Esophagus muscularis mucosa (tissue), 4 donors: ENCODE measurements at regions not wholly inside any gene's neighbourhood (a gene's known extent, or its start where the extent isn't known, plus 50 kb on each side); places are given as distances from the start of the nearest gene placed in this dataset.

Experiments
- DNase-seq: peaks from one replicate; pipeline ENCODE4 v3.0.0-alpha.2; 2017; ENCODE audit errors: extremely low spot score
- H3K27ac ChIP-seq, 4 donors: fragments of 200-600 bp; sonication (generic); replicated peaks in 1 of 4; 1 replicate in 3 of 4; 2 replicates in 1 of 4; pipeline ENCODE4 v1.5.1; 2016 to 2019; ENCODE audit warnings: mild to moderate bottlenecking in 1 of 4
- H3K27me3 ChIP-seq, 4 donors: fragments of 200-600 bp; sonication (generic); one replicate each; pipeline versions ENCODE4 v1.5.1 to v1.6.0; 2016 to 2019
- H3K36me3 ChIP-seq, 4 donors: fragments of 200-600 bp; sonication (generic); one replicate each; pipeline ENCODE4 v1.5.1; 2016 to 2019
- H3K4me1 ChIP-seq, 4 donors: fragments of 200-600 bp; sonication (generic); one replicate each; pipeline ENCODE4 v1.5.1; 2016 to 2019
- H3K4me3 ChIP-seq, 4 donors: fragments of 200-600 bp; sonication (generic); 1 replicate in 2 of 4; 2 replicates in 2 of 4; pipeline ENCODE4 v1.5.1; 2016 to 2019; ENCODE audit warnings: mild to moderate bottlenecking in 4 of 4, moderate library complexity in 1 of 4
- H3K9me3 ChIP-seq, 4 donors: fragments of 200-600 bp; sonication (generic); 1 replicate in 3 of 4; 2 replicates in 1 of 4; pipeline ENCODE4 v1.5.1; 2016 to 2019
- CTCF ChIP-seq, 3 experiments: fragments of 200-600 bp in 2 of 3; fragments of 450-650 bp in 1 of 3; sonication (generic) in 2 of 3; IDR thresholded peaks; one replicate each; pipeline ENCODE4 v1.5.1; 2017 to 2019; ENCODE audit warnings: antibody characterized with exemption in 3 of 3, mild to moderate bottlenecking in 2 of 3, moderate library complexity in 1 of 3
- EP300 ChIP-seq: sonication (generic); formaldehyde crosslinking; IDR thresholded peaks from one replicate; pipeline ENCODE4 v1.6.1; 2017; ENCODE audit warnings: antibody characterized with exemption
- POLR2A ChIP-seq: fragments of 450-650 bp; IDR thresholded peaks from one replicate; pipeline ENCODE4 v1.6.1; 2017; ENCODE audit warnings: antibody characterized with exemption, moderate library complexity, mild to moderate bottlenecking, low read depth
- POLR2AphosphoS5 ChIP-seq, 2 donors: sonication (generic); formaldehyde crosslinking; IDR thresholded peaks; one replicate each; pipeline ENCODE4 v1.6.1; 2017; ENCODE audit warnings: antibody characterized with exemption in 2 of 2
- WGBS: methylation state at CpG from one replicate; pipeline ENCODE4 v1.1.5; 2018; 5-methylcytosine and 5-hydroxymethylcytosine counted together
- intact Hi-C: fragments of 100-400 bp; cut with DNase I; formaldehyde crosslinking; loops from one replicate; pipeline ENCODE4 v1.15.1; 2023

- Histone ChIP-seq H3K9me3 (no peaks in the 10 kb centered on the region), H3K27ac (no peak overlapping the region), H3K36me3 (no peaks in the 10 kb centered on the region), H3K4me3 (no peak overlapping the region), H3K4me1 (no peaks in the 10 kb centered on the region), H3K27me3 (no peaks in the 10 kb centered on the region)
- TF ChIP-seq POLR2A: no peak
- TF ChIP-seq POLR2AphosphoS5 (IDR thresholded peaks at IDR 0.05): no peak
- no peak for TF ChIP-seq EP300
- TF ChIP-seq CTCF (IDR thresholded peaks at IDR 0.05): no peak
- intact Hi-C loops: no loop called here
- no peak for DNase-seq
- 97% methylated on average over 1 of the region's 1 CpG for WGBS
Measured at GRCh38 chr6:153644000-153644399, 395.0 kb upstream of the OPRM1 start.

- Histone ChIP-seq H3K36me3 (no peaks in the 10 kb centered on the region), H3K4me3 (no peak overlapping the region), H3K9me3 (no peaks in the 10 kb centered on the region), H3K27me3 (no peaks in the 10 kb centered on the region), H3K4me1 (no peaks in the 10 kb centered on the region), H3K27ac (no peak overlapping the region)
- intact Hi-C loops: no loop called here
- no peak for TF ChIP-seq POLR2A
- no peak for TF ChIP-seq CTCF (IDR thresholded peaks at IDR 0.05)
- TF ChIP-seq EP300: no peak
- no peak for TF ChIP-seq POLR2AphosphoS5 (IDR thresholded peaks at IDR 0.05)
- DNase-seq: no peak
Measured at GRCh38 chr6:153634416-153634815, 404.6 kb upstream of the OPRM1 start.

- TF ChIP-seq POLR2A: no peak
- H3K4me1 ChIP-seq: peaks cover 0 to 6% (median 0%) of the 10 kb centered on the region in 4 donors
- no peak overlapping the region for H3K27ac ChIP-seq
- no peaks in the 10 kb centered on the region for H3K27me3 ChIP-seq
- H3K4me3 ChIP-seq: no peak overlapping the region
- WGBS: 21% methylated on average over 3 of the region's 3 CpGs
- intact Hi-C loops: no loop called here
- no peaks in the 10 kb centered on the region for H3K36me3 ChIP-seq
- H3K9me3 ChIP-seq: no peaks in the 10 kb centered on the region
- DNase-seq: no peak
Measured at GRCh38 chr6:153625089-153625488, 414.0 kb upstream of the OPRM1 start.

GRCh38 chr6:153624528-153624927 is 414.5 kb upstream of the OPRM1 start:
- WGBS: 82% methylated on average over 1 of the region's 1 CpG
- TF ChIP-seq EP300 (no peak), CTCF (IDR thresholded peaks at IDR 0.05) (no peak), POLR2AphosphoS5 (IDR thresholded peaks at IDR 0.05) (no peak), POLR2A (no peak)
- DNase-seq: no peak
- Histone ChIP-seq H3K9me3 (no peaks in the 10 kb centered on the region), H3K36me3 (no peaks in the 10 kb centered on the region), H3K27ac (no peak overlapping the region), H3K27me3 (no peaks in the 10 kb centered on the region), H3K4me1 (peaks cover 0 to 6% (median 0%) of the 10 kb centered on the region in 4 donors), H3K4me3 (no peak overlapping the region)
- intact Hi-C loops: no loop called here

GRCh38 chr6:153623496-153623895 is 415.5 kb upstream of the OPRM1 start:
- WGBS: 80% methylated on average over 2 of the region's 2 CpGs
- Histone ChIP-seq H3K4me3 (no peak overlapping the region), H3K27ac (no peak overlapping the region)

More at GRCh38 chr6:153623496-153623895, 415.5 kb upstream of the OPRM1 start:
- H3K27me3 ChIP-seq: no peaks in the 10 kb centered on the region
- intact Hi-C loops: no loop called here
- no peak for DNase-seq
- no peak for TF ChIP-seq POLR2AphosphoS5 (IDR thresholded peaks at IDR 0.05)
- TF ChIP-seq EP300: no peak
- no peak for TF ChIP-seq POLR2A
- no peak for TF ChIP-seq CTCF (IDR thresholded peaks at IDR 0.05)
- H3K9me3 ChIP-seq: no peaks in the 10 kb centered on the region
- peaks cover 0 to 7% (median 5%) of the 10 kb centered on the region in 4 donors for H3K4me1 ChIP-seq
- H3K36me3 ChIP-seq: no peaks in the 10 kb centered on the region
